IMR-90 (cell line): ENCODE measurements at regions not wholly inside any gene's neighbourhood (a gene's known extent, or its start where the extent isn't known, plus 50 kb on each side); places are given as distances from the start of the nearest gene placed in this dataset.

Source experiments
- ATAC-seq: fragments of 200-7000 bp; cut with Tn5 transposase; 2 replicates; pipeline ENCODE4 v1.9.1; 2020; ENCODE audit warnings: low read depth, mild to moderate bottlenecking, moderate library complexity
- BruUV-seq: library from RNA; stranded (reverse); fragments of 400-500 nt; replicated peaks from 2 replicates; lab custom pipeline; 2021; lab: Mats Ljungman, UMichigan
- CTCF ChIA-PET: fragments of 300-600 bp; formaldehyde crosslinking; extraction: SDS; loops from one replicate; lab custom pipeline; 2021; ENCODE audit warnings: antibody characterized with exemption; lab: Yijun Ruan, JAX
- POLR2A ChIA-PET: fragments of 300-600 bp; sonication (Branson Sonifier 250); formaldehyde crosslinking; loops from one replicate; lab custom pipeline; 2022; ENCODE audit warnings: antibody characterized with exemption; ENCODE audit not compliant: unreplicated experiment; lab: Charles Lee
- DNase-seq: peaks from one replicate; pipeline ENCODE4 v3.0.0; 2013
- H2AFZ ChIP-seq: replicated peaks from 2 replicates; pipeline ENCODE3; 2013; ENCODE audit warnings: low read length, mild to moderate bottlenecking; ENCODE audit not compliant: poor library complexity
- H2AK5ac ChIP-seq: 2 replicates; pipeline ENCODE4 v1.6.1; 2013; ENCODE audit warnings: low read depth, low read length, inconsistent platforms
- H2AK9ac ChIP-seq: replicated peaks from 2 replicates; pipeline ENCODE3; 2013; ENCODE audit warnings: mild to moderate bottlenecking, low read depth, low read length, moderate library complexity; ENCODE audit not compliant: poor library complexity
- H2BK120ac ChIP-seq: 2 replicates; pipeline ENCODE4 v1.6.1; 2013; ENCODE audit warnings: low read depth, low read length, inconsistent platforms
- H2BK15ac ChIP-seq: 3 replicates; pipeline ENCODE4 v1.6.1; 2013; ENCODE audit warnings: low read depth, low read length, inconsistent platforms
- H2BK20ac ChIP-seq: 2 replicates; pipeline ENCODE4 v1.6.1; 2013; ENCODE audit warnings: low read depth, mild to moderate bottlenecking, inconsistent platforms, low read length, moderate library complexity
- H2BK5ac ChIP-seq: 2 replicates; pipeline ENCODE4 v1.6.1; 2013; ENCODE audit warnings: mild to moderate bottlenecking, low read depth, low read length, inconsistent platforms; ENCODE audit not compliant: poor library complexity, severe bottlenecking
- H3K14ac ChIP-seq: replicated peaks from 2 replicates; pipeline ENCODE4 v1.6.1; 2013; ENCODE audit warnings: low read depth, low read length, inconsistent platforms
- H3K18ac ChIP-seq: 2 replicates; pipeline ENCODE4 v1.6.1; 2013; ENCODE audit warnings: low read depth, low read length, control low read depth
- H3K23ac ChIP-seq: 2 replicates; pipeline ENCODE4 v1.6.1; 2013; ENCODE audit warnings: low read depth, low read length, inconsistent platforms
- H3K27ac ChIP-seq: 2 replicates; pipeline ENCODE4 v1.5.1; 2013; ENCODE audit warnings: mild to moderate bottlenecking, control low read depth, low read length; ENCODE audit not compliant: insufficient read depth
- H3K27me3 ChIP-seq: 2 replicates; pipeline ENCODE4 v1.6.1; 2013; ENCODE audit warnings: low read length; ENCODE audit not compliant: control insufficient read depth, insufficient read depth
- H3K36me3 ChIP-seq: 2 replicates; pipeline ENCODE4 v1.6.1; 2013; ENCODE audit warnings: low read length, mixed read lengths; ENCODE audit not compliant: control insufficient read depth, insufficient read depth
- H3K4ac ChIP-seq: 2 replicates; pipeline ENCODE4 v1.6.1; 2013; ENCODE audit warnings: low read depth, low read length, inconsistent platforms
- H3K4me1 ChIP-seq: 2 replicates; pipeline ENCODE4 v1.6.1; 2013; ENCODE audit warnings: low read length, mixed read lengths; ENCODE audit not compliant: control insufficient read depth, insufficient read depth
- H3K4me2 ChIP-seq: 2 replicates; pipeline ENCODE4 v1.6.1; 2013; ENCODE audit warnings: low read depth, mild to moderate bottlenecking, control low read depth, low read length, moderate library complexity
- H3K4me3 ChIP-seq: 2 replicates; pipeline ENCODE4 v1.5.1; 2013; ENCODE audit warnings: low read depth, mild to moderate bottlenecking, control low read depth, low read length, moderate library complexity; ENCODE audit not compliant: insufficient read depth
- H3K56ac ChIP-seq: 2 replicates; pipeline ENCODE4 v1.6.1; 2013; ENCODE audit warnings: low read length, inconsistent platforms; ENCODE audit not compliant: insufficient read depth; ENCODE audit errors: extremely low read depth
- H3K79me1 ChIP-seq, 2 experiments: 2 replicates each; pipeline ENCODE4 v1.6.1; 2013; ENCODE audit warnings: low read length in 2 of 2, inconsistent platforms in 1 of 2, low read depth in 1 of 2
- H3K9ac ChIP-seq: 2 replicates; pipeline ENCODE4 v1.6.1; 2013; ENCODE audit warnings: low read depth, low read length, control low read depth
- H3K9me1 ChIP-seq: 2 replicates; pipeline ENCODE4 v1.6.1; 2013; ENCODE audit warnings: low read length, inconsistent platforms; ENCODE audit not compliant: insufficient read depth
- H3K9me3 ChIP-seq: 2 replicates; pipeline ENCODE4 v1.6.1; 2013; ENCODE audit warnings: low read length; ENCODE audit not compliant: control insufficient read depth, insufficient read depth
- H4K20me1 ChIP-seq: 2 replicates; pipeline ENCODE4 v1.6.1; 2013; ENCODE audit warnings: low read length, inconsistent platforms; ENCODE audit not compliant: insufficient read depth
- H4K5ac ChIP-seq: 2 replicates; pipeline ENCODE4 v1.6.1; 2013; ENCODE audit warnings: mild to moderate bottlenecking, low read depth, low read length, control low read depth
- H4K8ac ChIP-seq, 2 experiments: 2 replicates each; pipeline ENCODE4 v1.6.1; 2013; ENCODE audit warnings: low read depth in 2 of 2, low read length in 2 of 2, control low read depth in 1 of 2, inconsistent platforms in 1 of 2
- H4K91ac ChIP-seq: 2 replicates; pipeline ENCODE4 v1.6.1; 2013; ENCODE audit warnings: low read depth, low read length, inconsistent platforms; ENCODE audit not compliant: insufficient read depth
- BHLHE40 ChIP-seq: fragments of 150-350 bp; IDR thresholded peaks from 2 replicates; pipeline ENCODE4 v1.6.1; 2016; ENCODE audit warnings: mild to moderate bottlenecking, low read depth, low read length
- CEBPB ChIP-seq: IDR thresholded peaks from 2 replicates; pipeline ENCODE4 v1.6.1; 2012; ENCODE audit warnings: low read depth, low read length, improper control_type of control experiment
- CHD1 ChIP-seq: IDR thresholded peaks from 2 replicates; pipeline ENCODE4 v1.6.1; 2012; ENCODE audit warnings: low read depth, low read length, improper control_type of control experiment
- CTCF ChIP-seq: conservative IDR thresholded peaks from 2 replicates; pipeline ENCODE4 v1.5.1; 2012; ENCODE audit warnings: mild to moderate bottlenecking, low read depth, low read length, improper control_type of control experiment
- ELK1 ChIP-seq: fragments of 150-350 bp; IDR thresholded peaks from 2 replicates; pipeline ENCODE4 v1.6.1; 2016; ENCODE audit warnings: low read depth, mild to moderate bottlenecking, low read length, moderate library complexity, borderline replicate concordance
- MAFK ChIP-seq: IDR thresholded peaks from 2 replicates; pipeline ENCODE4 v1.6.1; 2012; ENCODE audit warnings: low read depth, low read length, improper control_type of control experiment
- MXI1 ChIP-seq: IDR thresholded peaks from 2 replicates; pipeline ENCODE4 v1.6.1; 2012; ENCODE audit warnings: low read depth, mild to moderate bottlenecking, low read length, moderate library complexity, borderline replicate concordance
- NFE2L2 ChIP-seq: fragments of 150-350 bp; IDR thresholded peaks from 2 replicates; pipeline ENCODE4 v1.6.1; 2016; ENCODE audit warnings: low read depth, mild to moderate bottlenecking, low read length
- POLR2A ChIP-seq: IDR thresholded peaks from 2 replicates; pipeline ENCODE4 v1.6.1; 2012; ENCODE audit warnings: mild to moderate bottlenecking, low read depth, low read length
- RAD21 ChIP-seq: IDR thresholded peaks from 2 replicates; pipeline ENCODE4 v1.6.1; 2012; ENCODE audit warnings: low read length, improper control_type of control experiment
- SMC3 ChIP-seq: fragments of 150-350 bp; IDR thresholded peaks from 2 replicates; pipeline ENCODE4 v1.6.1; 2016; ENCODE audit warnings: low read depth, mild to moderate bottlenecking, antibody characterized with exemption, low read length, moderate library complexity
- USF2 ChIP-seq: fragments of 150-350 bp; IDR thresholded peaks from 2 replicates; pipeline ENCODE4 v1.6.1; 2017; ENCODE audit warnings: mild to moderate bottlenecking, antibody characterized with exemption, low read length, low read depth
- WGBS, 2 experiments: methylation state at CpG; one replicate each; pipeline versions ENCODE4 v1.1.5 to v1.1.7; 2013; ENCODE audit warnings: missing lambda C conversion rate in 2 of 2; ENCODE audit not compliant: insufficient read length in 1 of 2; ENCODE audit errors: extremely low coverage in 2 of 2; 5-methylcytosine and 5-hydroxymethylcytosine counted together
- dilution Hi-C: fragments of 300-500 bp; cut with HindIII; formaldehyde crosslinking; loops from one replicate; pipeline ENCODE4 v1.14.3; 2018; ENCODE audit warnings: low sequenced_read_pairs; ENCODE audit not compliant: unreplicated experiment
- in situ Hi-C: fragments of 300-500 bp; cut with MboI; formaldehyde crosslinking; loops from 3 replicates; pipeline ENCODE4 v1.14.3; 2019; ENCODE audit warnings: low sequenced_read_pairs, inconsistent platforms, mixed read lengths
- intact Hi-C: fragments of 100-400 bp; cut with micrococcal nuclease; formaldehyde crosslinking; loops from 2 replicates; pipeline ENCODE4 v1.10.0; 2022

GRCh38 chr10:33715303-33715975 is 381.0 kb upstream of the NRP1 start:
- Histone ChIP-seq H2AFZ (no peak overlapping the region), H3K4ac (no peak overlapping the region), H2AK9ac (no peak overlapping the region), H3K79me1 (no peaks in the 10 kb centered on the region), H3K23ac (no peak overlapping the region), H4K20me1 (no peaks in the 10 kb centered on the region), H3K9me1 (no peaks in the 10 kb centered on the region), H4K8ac (no peak overlapping the region), H2BK5ac (no peak overlapping the region), H4K91ac (no peak overlapping the region), H3K9ac (no peak overlapping the region), H3K4me1 (no peaks in the 10 kb centered on the region), H3K18ac (no peak overlapping the region), H3K56ac (no peak overlapping the region), H2BK15ac (no peak overlapping the region), H3K27me3 (peaks cover 8% of the 10 kb centered on the region), H3K14ac (no peak overlapping the region), H3K9me3 (0 out of 2 replicates have a peak, but pooled peaks cover 1% of the 10 kb centered on the region), H2BK20ac (no peak overlapping the region), H3K4me2 (no peak overlapping the region), H3K4me3 (no peak overlapping the region), H3K36me3 (no peaks in the 10 kb centered on the region), H2BK120ac (no peak overlapping the region), H4K5ac (no peak overlapping the region), H3K27ac (no peak overlapping the region), H2AK5ac (no peak overlapping the region)
- 20% methylated on average over 1 of the region's 16 CpGs; no CpG with 5 or more reads in 1 of the 2 experiments for WGBS, 2 experiments
- BruUV-seq = no TSS peak
- intact Hi-C loops (no loop called here), in situ Hi-C loops (no loop called here), dilution Hi-C loops (no loop called here)
- DNase-seq (no peak), ATAC-seq (no peak)
- no peak for TF ChIP-seq RAD21
- no peak for TF ChIP-seq POLR2A
- TF ChIP-seq USF2 = no peak
- no peak for TF ChIP-seq SMC3
- no peak for TF ChIP-seq ELK1
- TF ChIP-seq MAFK = no peak
- no peak for TF ChIP-seq MXI1
- TF ChIP-seq NFE2L2 = no peak
- no peak for TF ChIP-seq BHLHE40
- TF ChIP-seq CEBPB = no peak
- no peak for TF ChIP-seq CTCF
- TF ChIP-seq CHD1 = no peak
- POLR2A ChIA-PET = no interaction called here
- CTCF ChIA-PET = no interaction called here
